Effector memory CD4-positive, alpha-beta T cell (primary cell): ENCODE measurements at regions not wholly inside any gene's neighbourhood (a gene's known extent, or its start where the extent isn't known, plus 50 kb on each side); places are given as distances from the start of the nearest gene placed in this dataset.

Source experiments
- DNase-seq, 3 donors: peaks; one replicate each; pipeline ENCODE4 v3.0.0-alpha.2; 2020
- H3K27ac ChIP-seq: 2 replicates; pipeline ENCODE4 v1.7.0; 2013; ENCODE audit warnings: mild to moderate bottlenecking, low read length, moderate library complexity; ENCODE audit not compliant: insufficient read depth, poor library complexity, severe bottlenecking
- H3K27me3 ChIP-seq: replicated peaks from 2 replicates; pipeline ENCODE4 v1.7.0; 2013; ENCODE audit warnings: mild to moderate bottlenecking, low read length; ENCODE audit not compliant: insufficient read depth, control insufficient read depth, poor library complexity, severe bottlenecking
- H3K36me3 ChIP-seq: 2 replicates; pipeline ENCODE4 v1.7.0; 2013; ENCODE audit warnings: mild to moderate bottlenecking, low read length, moderate library complexity; ENCODE audit not compliant: control insufficient read depth, insufficient read depth
- H3K4me1 ChIP-seq: 2 replicates; pipeline ENCODE4 v1.7.0; 2013; ENCODE audit warnings: low read length, mild to moderate bottlenecking; ENCODE audit not compliant: control insufficient read depth, insufficient read depth, poor library complexity, severe bottlenecking
- H3K4me3 ChIP-seq: 2 replicates; pipeline ENCODE4 v1.7.0; 2013; ENCODE audit warnings: low read length, low read depth, mild to moderate bottlenecking; ENCODE audit not compliant: insufficient read depth, poor library complexity, severe bottlenecking
- H3K9me3 ChIP-seq: 2 replicates; pipeline ENCODE4 v1.7.0; 2013; ENCODE audit warnings: mild to moderate bottlenecking, low read length, moderate library complexity; ENCODE audit not compliant: control insufficient read depth

DNA sequence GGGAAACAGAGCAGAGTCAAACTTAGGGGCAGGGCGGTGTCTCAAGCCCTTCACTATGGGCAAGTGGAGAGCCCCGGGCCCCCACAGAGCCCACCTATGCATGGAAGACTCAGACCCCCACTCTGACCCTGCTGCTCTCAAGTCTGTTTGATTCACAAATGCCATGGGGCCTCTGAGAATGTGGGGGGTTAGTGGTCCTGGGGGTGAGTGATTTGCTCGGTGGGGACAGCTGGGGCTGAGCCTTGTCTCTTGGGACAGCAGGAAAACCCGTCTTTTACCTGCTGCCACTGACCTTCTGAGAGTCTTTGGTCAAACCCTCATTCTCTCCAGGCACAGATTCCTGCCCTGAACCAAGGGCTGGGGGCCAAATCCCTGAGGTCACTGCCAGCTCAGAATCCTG, 201.0 kb upstream of the RTL1 start:
- H3K4me3 ChIP-seq: no peak overlapping the region
- no peak for DNase-seq
- no peaks in the 10 kb centered on the region for H3K9me3 ChIP-seq
- H3K36me3 ChIP-seq: no peaks in the 10 kb centered on the region
- H3K27ac ChIP-seq: no peak overlapping the region
- no peaks in the 10 kb centered on the region for H3K4me1 ChIP-seq
- no peaks in the 10 kb centered on the region for H3K27me3 ChIP-seq

DNA sequence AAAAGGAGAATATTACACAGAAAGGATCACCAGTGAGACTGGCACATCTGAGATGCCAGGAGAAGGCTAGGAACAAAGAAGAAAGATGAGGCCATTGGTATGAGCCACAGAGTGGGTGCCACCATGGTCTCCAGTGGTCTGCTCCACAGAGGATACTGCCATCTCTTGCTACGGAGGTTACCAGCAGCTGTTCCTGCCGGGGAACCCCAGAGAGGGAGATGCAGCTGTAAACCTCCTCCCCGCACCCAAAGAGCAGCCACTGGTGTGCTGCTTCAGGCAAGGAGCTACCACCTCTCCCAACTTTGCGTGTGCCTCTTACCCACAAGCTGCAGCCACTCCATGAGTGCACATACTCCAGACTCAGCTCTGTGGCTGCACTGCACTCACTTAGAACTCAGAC, 201.5 kb upstream of the RTL1 start:
- no peak overlapping the region for H3K4me3 ChIP-seq
- H3K36me3 ChIP-seq: no peaks in the 10 kb centered on the region
- DNase-seq: no peak
- H3K27me3 ChIP-seq: no peaks in the 10 kb centered on the region
- H3K27ac ChIP-seq: no peak overlapping the region
- H3K4me1 ChIP-seq: no peaks in the 10 kb centered on the region
- no peaks in the 10 kb centered on the region for H3K9me3 ChIP-seq

GRCh38 chr14:101108579-101109346, 205.2 kb upstream of the RTL1 start:
- Histone ChIP-seq H3K27ac (no peak overlapping the region), H3K27me3 (no peaks in the 10 kb centered on the region), H3K36me3 (no peaks in the 10 kb centered on the region), H3K4me3 (no peak overlapping the region), H3K4me1 (no peaks in the 10 kb centered on the region), H3K9me3 (no peaks in the 10 kb centered on the region)
- DNase-seq: no peak

GRCh38 chr14:101109347-101109638, 205.8 kb upstream of the RTL1 start:
- Histone ChIP-seq H3K36me3 (no peaks in the 10 kb centered on the region), H3K9me3 (no peaks in the 10 kb centered on the region), H3K4me3 (no peak overlapping the region)

DNA sequence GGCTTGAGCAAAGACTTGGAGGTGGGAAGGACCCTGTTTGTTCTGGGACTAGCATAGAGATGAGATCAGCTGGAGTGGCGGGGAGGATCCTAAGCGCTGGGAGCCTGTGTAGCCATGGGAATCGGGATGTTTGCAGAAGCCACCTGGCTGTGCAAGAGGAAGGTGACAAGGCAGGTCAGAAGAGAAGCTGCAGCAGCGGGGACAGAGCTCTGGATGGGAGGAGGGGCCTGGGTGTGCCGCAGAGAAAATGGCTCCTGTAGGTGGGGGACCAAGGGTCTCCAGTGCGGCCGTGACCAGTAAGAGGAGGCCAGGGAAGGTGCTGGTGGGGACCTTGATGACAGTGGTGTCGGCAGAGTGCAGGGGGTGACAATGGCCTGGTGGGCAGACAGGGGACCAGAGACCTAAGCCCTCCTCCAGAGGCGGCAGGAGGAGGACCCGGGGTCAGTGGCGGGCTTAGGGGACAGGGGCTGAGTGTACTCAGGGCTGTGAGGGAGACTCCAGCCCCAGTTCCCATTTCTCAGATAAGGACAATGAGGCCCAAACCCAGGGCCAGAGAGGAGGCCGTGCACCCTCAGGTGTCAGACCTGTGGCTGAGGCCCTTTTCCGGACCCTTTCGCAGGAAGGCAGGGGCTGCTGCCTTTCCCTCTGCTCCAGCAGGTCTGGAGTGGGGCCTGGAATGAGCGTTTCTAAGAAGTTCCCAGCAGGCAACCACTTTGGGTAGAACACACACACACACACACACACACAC, 206.6 kb upstream of the RTL1 start:
- Histone ChIP-seq H3K27me3 (no peaks in the 10 kb centered on the region), H3K9me3 (no peaks in the 10 kb centered on the region), H3K4me1 (no peaks in the 10 kb centered on the region), H3K4me3 (no peak overlapping the region), H3K27ac (no peak overlapping the region), H3K36me3 (no peaks in the 10 kb centered on the region)
- DNase-seq: no peak

More at GRCh38 chr14:101109347-101109638, 205.8 kb upstream of the RTL1 start:
- no peak for DNase-seq
- Histone ChIP-seq H3K27me3 (no peaks in the 10 kb centered on the region), H3K27ac (no peak overlapping the region), H3K4me1 (no peaks in the 10 kb centered on the region)

DNA sequence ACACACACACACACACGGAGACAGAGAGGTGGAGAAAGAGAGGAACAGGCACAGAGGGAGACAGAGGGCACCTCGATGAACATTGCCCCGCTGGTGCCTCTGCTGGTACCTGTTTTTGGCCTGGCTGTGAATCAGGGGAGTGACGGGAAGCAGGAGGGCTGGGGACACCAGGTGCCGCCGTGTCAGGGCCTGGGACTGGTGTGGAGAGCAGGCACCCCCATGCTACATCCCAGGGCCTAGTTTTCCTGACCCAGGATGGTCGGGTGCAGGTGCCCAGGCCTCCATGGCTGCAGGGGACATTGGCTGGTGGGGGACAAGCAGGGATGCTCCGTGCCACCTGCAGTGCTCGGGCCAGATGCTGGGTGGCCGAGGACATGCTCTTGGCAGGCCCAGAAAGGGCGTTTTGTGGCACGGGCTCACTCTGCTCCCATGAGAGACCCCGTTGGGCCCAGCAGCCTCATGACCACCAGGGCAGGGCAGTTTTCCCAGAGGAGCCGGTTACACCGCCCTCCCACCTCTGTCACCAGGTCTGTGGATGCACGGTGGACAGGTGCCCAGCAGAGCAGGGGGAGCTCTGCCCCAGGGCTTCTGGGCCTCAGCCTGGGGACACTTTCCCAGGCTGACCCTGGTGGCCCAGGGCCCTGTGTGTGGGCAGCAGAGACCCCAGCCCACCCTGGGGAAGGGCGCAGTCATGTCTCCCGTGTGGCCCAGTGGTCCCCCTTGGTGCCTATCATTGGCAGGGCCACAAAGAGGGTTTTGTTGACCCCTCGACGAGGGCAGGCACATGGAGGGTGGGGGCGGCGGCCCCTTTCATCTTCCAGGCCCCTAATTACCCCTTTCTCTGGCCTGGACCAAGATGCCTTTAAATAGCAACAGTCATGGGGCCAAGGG, 207.5 kb upstream of the RTL1 start:
- Histone ChIP-seq H3K9me3 (no peaks in the 10 kb centered on the region), H3K4me1 (no peaks in the 10 kb centered on the region)
- no peak for DNase-seq

DNA sequence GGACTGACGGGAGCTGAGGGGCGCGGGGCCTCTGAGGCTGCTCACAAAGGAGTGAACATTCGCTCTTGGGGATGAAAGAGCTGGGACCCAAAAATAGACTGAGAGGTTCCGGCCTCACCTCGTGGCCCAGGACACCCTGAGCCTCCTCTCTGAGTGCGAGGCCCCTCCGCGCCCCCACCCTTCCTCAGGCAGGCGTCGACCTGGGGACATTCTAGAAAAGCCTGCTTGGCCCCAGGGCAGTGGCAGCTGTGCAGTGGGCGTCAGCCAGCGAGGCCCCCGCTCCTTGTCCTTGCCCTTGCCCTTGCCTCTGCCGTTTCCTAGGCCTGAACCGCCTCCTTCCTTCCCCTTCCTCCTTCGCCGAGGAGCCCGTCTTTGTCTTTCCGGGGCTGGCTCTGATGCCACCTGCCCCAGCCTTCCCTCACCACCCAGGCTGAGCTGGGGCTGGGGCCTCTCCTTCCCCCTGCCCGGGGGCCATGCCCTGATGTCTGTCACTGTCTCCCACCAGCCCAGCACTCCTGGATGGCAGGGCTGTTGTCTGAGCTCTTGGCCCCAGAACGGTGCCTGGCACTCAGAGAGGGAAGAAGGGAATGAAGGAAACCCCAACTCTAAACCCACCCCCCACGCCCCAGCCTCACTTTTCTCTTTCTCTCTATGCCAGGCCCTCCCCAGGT, 208.2 kb upstream of the RTL1 start:
- DNase-seq: no peak
- Histone ChIP-seq H3K9me3 (no peaks in the 10 kb centered on the region), H3K27me3 (no peaks in the 10 kb centered on the region), H3K36me3 (no peaks in the 10 kb centered on the region), H3K4me3 (no peak overlapping the region), H3K27ac (no peak overlapping the region), H3K4me1 (no peaks in the 10 kb centered on the region)

More for the DNA sequence above, 207.5 kb upstream of the RTL1 start:
- H3K4me3 ChIP-seq: no peak overlapping the region
- H3K27me3 ChIP-seq: no peaks in the 10 kb centered on the region
- H3K36me3 ChIP-seq: no peaks in the 10 kb centered on the region
- H3K27ac ChIP-seq: no peak overlapping the region

- no peak overlapping the region for H3K27ac ChIP-seq
- no peaks in the 10 kb centered on the region for H3K4me1 ChIP-seq
- no peak overlapping the region for H3K4me3 ChIP-seq
- no peaks in the 10 kb centered on the region for H3K27me3 ChIP-seq
- no peak for DNase-seq
- H3K36me3 ChIP-seq: no peaks in the 10 kb centered on the region
- H3K9me3 ChIP-seq: no peaks in the 10 kb centered on the region
Observed at GRCh38 chr14:101112351-101113107, 209.0 kb upstream of the RTL1 start.

GRCh38 chr14:101113108-101113612, 209.6 kb upstream of the RTL1 start:
- H3K36me3 ChIP-seq: no peaks in the 10 kb centered on the region
- no peaks in the 10 kb centered on the region for H3K4me1 ChIP-seq
- no peak for DNase-seq
- no peak overlapping the region for H3K27ac ChIP-seq
- H3K9me3 ChIP-seq: no peaks in the 10 kb centered on the region
- no peaks in the 10 kb centered on the region for H3K27me3 ChIP-seq
- no peak overlapping the region for H3K4me3 ChIP-seq
